H9 (cell line): ENCODE measurements at regions not wholly inside any gene's neighbourhood (a gene's known extent, or its start where the extent isn't known, plus 50 kb on each side); places are given as distances from the start of the nearest gene placed in this dataset.

Experiments
- DNase-seq: peaks from one replicate; pipeline ENCODE4 v3.0.0-alpha.2; 2017
- H2AFZ ChIP-seq: one replicate; pipeline ENCODE4 v1.6.1; 2013; ENCODE audit warnings: mild to moderate bottlenecking, low read length, control low read depth, moderate library complexity
- H2AK5ac ChIP-seq: 2 replicates; pipeline ENCODE4 v1.6.1; 2013; ENCODE audit warnings: low read length, control low read depth, mixed read lengths; ENCODE audit not compliant: insufficient read length
- H2BK120ac ChIP-seq: one replicate; pipeline ENCODE4 v1.6.1; 2013; ENCODE audit warnings: low read depth, mild to moderate bottlenecking, low read length, control low read depth, inconsistent platforms; ENCODE audit not compliant: poor library complexity, severe bottlenecking
- H2BK12ac ChIP-seq: 2 replicates; pipeline ENCODE4 v1.6.1; 2013; ENCODE audit warnings: low read length, control low read depth, mixed read lengths, low read depth; ENCODE audit not compliant: insufficient read length
- H2BK15ac ChIP-seq: 2 replicates; pipeline ENCODE4 v1.6.1; 2013; ENCODE audit warnings: low read depth, low read length, control low read depth
- H2BK20ac ChIP-seq: one replicate; pipeline ENCODE4 v1.6.1; 2013; ENCODE audit warnings: low read depth, mild to moderate bottlenecking, low read length, control low read depth, inconsistent platforms; ENCODE audit not compliant: poor library complexity, severe bottlenecking
- H2BK5ac ChIP-seq: 2 replicates; pipeline ENCODE4 v1.6.1; 2013; ENCODE audit warnings: low read length, control low read depth, mixed read lengths; ENCODE audit not compliant: insufficient read length
- H3K14ac ChIP-seq: 2 replicates; pipeline ENCODE4 v1.6.1; 2013; ENCODE audit warnings: low read length, control low read depth; ENCODE audit not compliant: insufficient read depth
- H3K18ac ChIP-seq: 2 replicates; pipeline ENCODE4 v1.6.1; 2013; ENCODE audit warnings: low read depth, mild to moderate bottlenecking, mixed read lengths, low read length, control low read depth; ENCODE audit not compliant: insufficient read length
- H3K23ac ChIP-seq: 2 replicates; pipeline ENCODE4 v1.6.1; 2013; ENCODE audit warnings: low read length, control low read depth, mixed read lengths, low read depth; ENCODE audit not compliant: insufficient read length
- H3K23me2 ChIP-seq: 2 replicates; pipeline ENCODE4 v1.6.1; 2013; ENCODE audit warnings: low read depth, mild to moderate bottlenecking, mixed read lengths, low read length, control low read depth; ENCODE audit not compliant: insufficient read length, poor library complexity, severe bottlenecking
- H3K27ac ChIP-seq: 2 replicates; pipeline ENCODE4 v1.5.1; 2013; ENCODE audit warnings: low read length, control low read depth, mixed read lengths, low read depth; ENCODE audit not compliant: insufficient read length
- H3K27me3 ChIP-seq: 2 replicates; pipeline ENCODE4 v1.6.1; 2013; ENCODE audit warnings: low read length, control low read depth, inconsistent platforms; ENCODE audit not compliant: insufficient read depth
- H3K4ac ChIP-seq: 2 replicates; pipeline ENCODE4 v1.6.1; 2013; ENCODE audit warnings: low read depth, mild to moderate bottlenecking, control low read depth, inconsistent platforms, low read length, moderate library complexity
- H3K4me1 ChIP-seq: 2 replicates; pipeline ENCODE4 v1.6.1; 2013; ENCODE audit warnings: low read length, control low read depth, inconsistent platforms; ENCODE audit not compliant: insufficient read depth
- H3K4me2 ChIP-seq: 2 replicates; pipeline ENCODE4 v1.6.1; 2013; ENCODE audit warnings: low read length, control low read depth, mixed read lengths; ENCODE audit not compliant: insufficient read length, insufficient read depth
- H3K56ac ChIP-seq: 2 replicates; pipeline ENCODE4 v1.6.1; 2013; ENCODE audit warnings: low read depth, mild to moderate bottlenecking, mixed read lengths, low read length, control low read depth; ENCODE audit not compliant: insufficient read length
- H3K79me1 ChIP-seq: 2 replicates; pipeline ENCODE4 v1.6.1; 2013; ENCODE audit warnings: low read depth, mild to moderate bottlenecking, moderate library complexity, low read length, control low read depth, inconsistent platforms; ENCODE audit not compliant: insufficient read depth, poor library complexity, severe bottlenecking
- H3K79me2 ChIP-seq: 2 replicates; pipeline ENCODE4 v1.6.1; 2013; ENCODE audit warnings: low read length, control low read depth, inconsistent platforms; ENCODE audit not compliant: insufficient read depth
- H3K9ac ChIP-seq: 2 replicates; pipeline ENCODE4 v1.6.1; 2013; ENCODE audit warnings: low read length, control low read depth, mixed read lengths; ENCODE audit not compliant: insufficient read length; ENCODE audit errors: extremely low read depth
- H3K9me3 ChIP-seq: one replicate; pipeline ENCODE4 v1.6.1; 2013; ENCODE audit warnings: low read depth, low read length, inconsistent platforms; ENCODE audit not compliant: control insufficient read depth
- H3T11ph ChIP-seq: one replicate; pipeline ENCODE4 v1.6.1; 2013; ENCODE audit warnings: mild to moderate bottlenecking, low read length, control low read depth, inconsistent platforms
- H4K20me1 ChIP-seq: one replicate; pipeline ENCODE4 v1.6.1; 2013; ENCODE audit not compliant: control insufficient read depth, insufficient read length, insufficient read depth
- H4K5ac ChIP-seq: 2 replicates; pipeline ENCODE4 v1.6.1; 2013; ENCODE audit warnings: low read depth, mild to moderate bottlenecking, mixed read lengths, low read length, control low read depth; ENCODE audit not compliant: insufficient read length
- H4K8ac ChIP-seq: replicated peaks from 2 replicates; pipeline ENCODE4 v1.6.1; 2013; ENCODE audit warnings: low read length, control low read depth, mixed read lengths, low read depth; ENCODE audit not compliant: insufficient read length
- H4K91ac ChIP-seq: 2 replicates; pipeline ENCODE4 v1.6.1; 2013; ENCODE audit warnings: low read depth, mild to moderate bottlenecking, moderate library complexity, mixed read lengths, low read length, control low read depth; ENCODE audit not compliant: insufficient read length
- H3K27ac Mint-ChIP-seq, 3 experiments: 2 replicates in 2 of 3; 3 replicates in 1 of 3; pipeline ENCODE4 v1.8.0; 2020 to 2021; ENCODE audit warnings: mixed read lengths in 3 of 3, mild to moderate bottlenecking in 1 of 3, moderate library complexity in 1 of 3
- H3K27me3 Mint-ChIP-seq: 2 replicates; pipeline ENCODE4 v1.8.0; 2021; ENCODE audit warnings: low read depth, mild to moderate bottlenecking, moderate library complexity, mixed read lengths
- H3K36me3 Mint-ChIP-seq, 3 experiments: 2 replicates in 2 of 3; 3 replicates in 1 of 3; pipeline ENCODE4 v1.8.0; 2020 to 2021; ENCODE audit warnings: low read depth in 3 of 3, mixed read lengths in 3 of 3; ENCODE audit not compliant: insufficient read depth in 1 of 3
- H3K4me1 Mint-ChIP-seq, 2 experiments: 2 replicates each; pipeline ENCODE4 v1.8.0; 2020; ENCODE audit warnings: mixed read lengths in 2 of 2
- H3K4me3 Mint-ChIP-seq, 2 experiments: 2 replicates in 1 of 2; 3 replicates in 1 of 2; pipeline ENCODE4 v1.8.0; 2020 to 2021; ENCODE audit warnings: mild to moderate bottlenecking in 2 of 2, mixed read lengths in 2 of 2, moderate library complexity in 1 of 2
- H3K9me3 Mint-ChIP-seq, 2 experiments: 2 replicates in 1 of 2; 3 replicates in 1 of 2; pipeline ENCODE4 v1.8.0; 2020; ENCODE audit warnings: mild to moderate bottlenecking in 2 of 2, mixed read lengths in 2 of 2, moderate library complexity in 1 of 2
- CTCF ChIP-seq: fragments of 200-600 bp; sonication (generic); conservative IDR thresholded peaks from 3 replicates; pipeline ENCODE4 v1.8.0; 2021; ENCODE audit warnings: antibody characterized with exemption, mild to moderate bottlenecking
- WGBS: extraction: QIAGEN DNeasy Blood & Tissue Kit; methylation state at CpG from one replicate; pipeline ENCODE4 v1.1.7; 2013; ENCODE audit warnings: missing lambda C conversion rate, low lambda C conversion rate, mixed read lengths; ENCODE audit not compliant: insufficient read length; ENCODE audit errors: extremely low coverage; 5-methylcytosine and 5-hydroxymethylcytosine counted together

GRCh38 chr19:32178956-32179355 lies 166.5 kb upstream of the ZNF507 start:
- Histone ChIP-seq H2BK15ac (no peak overlapping the region), H3K23ac (no peak overlapping the region), H4K20me1 (no peaks in the 10 kb centered on the region), H3K18ac (no peak overlapping the region), H2BK5ac (no peak overlapping the region), H3T11ph (no peak overlapping the region), H3K79me2 (no peaks in the 10 kb centered on the region), H2AK5ac (no peak overlapping the region), H3K56ac (no peak overlapping the region), H3K79me1 (no peaks in the 10 kb centered on the region), H3K4me2 (no peak overlapping the region), H3K4me1 (no peaks in the 10 kb centered on the region), H3K4ac (no peak overlapping the region), H3K9ac (no peak overlapping the region), H4K8ac (no peak overlapping the region), H2BK120ac (no peak overlapping the region), H4K5ac (no peak overlapping the region), H3K23me2 (no peaks in the 10 kb centered on the region), H3K27ac (no peak overlapping the region), H2AFZ (no peak overlapping the region), H2BK12ac (no peak overlapping the region), H4K91ac (no peak overlapping the region), H3K27me3 (no peaks in the 10 kb centered on the region), H2BK20ac (no peak overlapping the region), H3K14ac (no peak overlapping the region), H3K9me3 (no peaks in the 10 kb centered on the region)
- no peak for TF ChIP-seq CTCF
- H3K27me3 Mint-ChIP-seq: no peaks in the 10 kb centered on the region; the same call in 1 of the 2 replicates
- DNase-seq: no peak
- H3K9me3 Mint-ChIP-seq: no peaks in the 10 kb centered on the region
- peak overlapping the region; percentile 21 to 60 (median 30); a peak in 3 of 7 replicates for H3K27ac Mint-ChIP-seq
- WGBS: no CpG with 5 or more reads among the region's 7 CpGs
- H3K4me3 Mint-ChIP-seq: no peak overlapping the region
- no peaks in the 10 kb centered on the region for H3K36me3 Mint-ChIP-seq
- H3K4me1 Mint-ChIP-seq: peaks cover 5 to 8% of the 10 kb centered on the region in 2 experiments
